ENCODE measurements at regions not wholly inside any gene's neighbourhood (a gene's known extent, or its start where the extent isn't known, plus 50 kb on each side); places are given as distances from the start of the nearest gene placed in this dataset.

GRCh38 chr11:69940246-69940610, 121.0 kb upstream of the FGF3 start:
- ChIA-PET CTCF (no interaction called here), POLR2A (no interaction called here)
- DNase-seq = no peak
- TF ChIP-seq CTCF (IDR thresholded peaks at IDR 0.05) = no peak
- no peak overlapping the region for H3K27ac Mint-ChIP-seq
- no peak overlapping the region for H3K27ac ChIP-seq (ENCODE audit: low read depth in 1 of 2, low read length in 2 of 2)
- H3K4me1 ChIP-seq (ENCODE audit: insufficient read depth, low read length) = no peaks in the 10 kb centered on the region
- no peaks in the 10 kb centered on the region for H3K4me1 Mint-ChIP-seq (ENCODE audit: low read depth)
- intact Hi-C loops (cut with DNase I, micrococcal nuclease) = loop anchor here in 1 of 2 experiments (10.0 kb wide), 1 partner anchor 135 kb away; the partner anchor contains the start of gene ANO1
- H3K4me3 Mint-ChIP-seq = no peak overlapping the region
- H3K27me3 ChIP-seq (ENCODE audit: control insufficient read depth in 1 of 2, insufficient read depth in 2 of 2, low read length in 2 of 2) = peaks cover 2 to 16% of the 10 kb centered on the region in 2 experiments
- H3K36me3 ChIP-seq (ENCODE audit: insufficient read depth, low read length) = no peaks in the 10 kb centered on the region
- H3K9me3 Mint-ChIP-seq = peaks cover 5% of the 10 kb centered on the region
- no peak for ATAC-seq (ENCODE audit: poor library complexity)
- H3K4me3 ChIP-seq (ENCODE audit: low read length) = no peak overlapping the region
- H3K27me3 Mint-ChIP-seq = peaks cover 33% of the 10 kb centered on the region
- peaks cover 0 to 14% of the 10 kb centered on the region in 2 experiments for H3K9me3 ChIP-seq (ENCODE audit: control insufficient read depth in 1 of 2, insufficient read depth in 1 of 2, low read length in 2 of 2)
- H3K36me3 Mint-ChIP-seq (ENCODE audit: low read depth) = no peaks in the 10 kb centered on the region

GRCh38 chr11:69941546-69942332, 122.5 kb upstream of the FGF3 start:
- peaks cover 26% of the 10 kb centered on the region for H3K27me3 Mint-ChIP-seq
- Histone ChIP-seq H3K27me3 (ENCODE audit: control insufficient read depth in 1 of 2, insufficient read depth in 2 of 2, low read length in 2 of 2) (peaks cover 2 to 16% of the 10 kb centered on the region in 2 experiments), H3K27ac (ENCODE audit: low read depth in 1 of 2, low read length in 2 of 2) (no peak overlapping the region), H3K9me3 (ENCODE audit: control insufficient read depth in 1 of 2, insufficient read depth in 1 of 2, low read length in 2 of 2) (peaks cover 0 to 14% of the 10 kb centered on the region in 2 experiments), H3K4me3 (ENCODE audit: low read length) (no peak overlapping the region), H3K36me3 (ENCODE audit: insufficient read depth, low read length) (no peaks in the 10 kb centered on the region), H3K4me1 (ENCODE audit: insufficient read depth, low read length) (no peaks in the 10 kb centered on the region)
- no peak overlapping the region for H3K27ac Mint-ChIP-seq
- DNase-seq (no peak), ATAC-seq (ENCODE audit: poor library complexity) (no peak)
- ChIA-PET CTCF (no interaction called here), POLR2A (no interaction called here)
- H3K4me1 Mint-ChIP-seq (ENCODE audit: low read depth) = no peaks in the 10 kb centered on the region
- H3K9me3 Mint-ChIP-seq = peaks cover 3% of the 10 kb centered on the region
- intact Hi-C loops (cut with DNase I, micrococcal nuclease) = loop anchor here in 1 of 2 experiments (10.0 kb wide), 1 partner anchor 133 kb away; the partner anchor contains the start of gene ANO1
- no peaks in the 10 kb centered on the region for H3K36me3 Mint-ChIP-seq (ENCODE audit: low read depth)
- no peak for TF ChIP-seq CTCF (IDR thresholded peaks at IDR 0.05)
- no peak overlapping the region for H3K4me3 Mint-ChIP-seq

GRCh38 chr11:69942333-69942820, 123.2 kb upstream of the FGF3 start:
- ChIA-PET POLR2A (no interaction called here), CTCF (no interaction called here)
- peaks cover 25% of the 10 kb centered on the region for H3K27me3 Mint-ChIP-seq
- no peaks in the 10 kb centered on the region for H3K4me1 ChIP-seq (ENCODE audit: insufficient read depth, low read length)
- TF ChIP-seq CTCF (IDR thresholded peaks at IDR 0.05) = no peak
- no peaks in the 10 kb centered on the region for H3K9me3 Mint-ChIP-seq
- ATAC-seq (ENCODE audit: poor library complexity) (no peak), DNase-seq (no peak)
- no peak overlapping the region for H3K4me3 Mint-ChIP-seq
- intact Hi-C loops (cut with DNase I, micrococcal nuclease) = loop anchor here in 1 of 2 experiments (10.0 kb wide), 1 partner anchor 132 kb away; the partner anchor contains the start of gene ANO1
- H3K4me3 ChIP-seq (ENCODE audit: low read length) = no peak overlapping the region
- H3K36me3 ChIP-seq (ENCODE audit: insufficient read depth, low read length) = no peaks in the 10 kb centered on the region
- no peaks in the 10 kb centered on the region for H3K36me3 Mint-ChIP-seq (ENCODE audit: low read depth)
- H3K27ac Mint-ChIP-seq = no peak overlapping the region
- H3K9me3 ChIP-seq (ENCODE audit: control insufficient read depth in 1 of 2, insufficient read depth in 1 of 2, low read length in 2 of 2) = peaks cover 0 to 14% of the 10 kb centered on the region in 2 experiments
- peaks cover 2 to 16% of the 10 kb centered on the region in 2 experiments for H3K27me3 ChIP-seq (ENCODE audit: control insufficient read depth in 1 of 2, insufficient read depth in 2 of 2, low read length in 2 of 2)
- H3K27ac ChIP-seq (ENCODE audit: low read depth in 1 of 2, low read length in 2 of 2) = no peak overlapping the region
- H3K4me1 Mint-ChIP-seq (ENCODE audit: low read depth) = no peaks in the 10 kb centered on the region

All from CD4-positive, alpha-beta T cell (primary cell).